GM12892 (cell line): ENCODE measurements at regions not wholly inside any gene's neighbourhood (a gene's known extent, or its start where the extent isn't known, plus 50 kb on each side); places are given as distances from the start of the nearest gene placed in this dataset.
"Not testable (repeated sequence)": the region's sequence is repeated elsewhere in the genome, so short reads cannot be mapped to it uniquely, and the experiment has no call there.

ENCODE experiments used
- DNase-seq: peaks from one replicate; pipeline ENCODE4 v3.0.0; 2011; ENCODE audit not compliant: insufficient read length
- FAIRE-seq: peaks from 2 replicates; lab custom pipeline; 2011; peaks lifted over from hg19 to GRCh38; lab: Jason Lieb, UNC
- POLR2A ChIP-seq: IDR thresholded peaks from 2 replicates; pipeline ENCODE4 v1.6.1; 2011; ENCODE audit warnings: low read depth, low read length, control low read depth
- POLR2AphosphoS5 ChIP-seq: IDR thresholded peaks from 2 replicates; pipeline ENCODE4 v1.6.1; 2011; ENCODE audit warnings: low read depth, low read length, control low read depth
- TAF1 ChIP-seq: IDR thresholded peaks from 2 replicates; pipeline ENCODE4 v1.6.1; 2011; ENCODE audit warnings: low read depth, mild to moderate bottlenecking, control low read depth, low read length, borderline replicate concordance

GRCh38 chr6:27667657-27668441, 194.9 kb upstream of the ZNF184 start:
- FAIRE-seq: no peak
- TF ChIP-seq POLR2A: no peak
- no peak for TF ChIP-seq POLR2AphosphoS5
- no peak for TF ChIP-seq TAF1

GRCh38 chr6:27667016-27667656, 194.2 kb upstream of the ZNF184 start:
- TF ChIP-seq TAF1: no peak
- TF ChIP-seq POLR2A: no peak
- no peak for FAIRE-seq
- no peak for DNase-seq

More at GRCh38 chr6:27667657-27668441, 194.9 kb upstream of the ZNF184 start:
- DNase-seq: no peak

- TF ChIP-seq POLR2A (no peak), POLR2AphosphoS5 (no peak), TAF1 (no peak)
- DNase-seq (no peak), FAIRE-seq (no peak)
These were observed 189.9 kb upstream of the ZNF184 start for GRCh38 chr6:27662769-27663168.

GRCh38 chr6:27662212-27662611, 189.3 kb upstream of the ZNF184 start:
- DNase-seq, FAIRE-seq: not testable (repeated sequence)

GRCh38 chr6:27653143-27653825, 180.4 kb upstream of the ZNF184 start:
- FAIRE-seq, DNase-seq: not testable (repeated sequence)

- FAIRE-seq: no peak
- TF ChIP-seq TAF1 (no peak), POLR2A (no peak), POLR2AphosphoS5 (no peak)
- no peak for DNase-seq
These were observed 178.4 kb upstream of the ZNF184 start for GRCh38 chr6:27651371-27651732.

- FAIRE-seq: no peak
- no peak for TF ChIP-seq POLR2AphosphoS5
- TF ChIP-seq POLR2A: no peak
- no peak for TF ChIP-seq TAF1
- no peak for DNase-seq
These were observed 177.9 kb upstream of the ZNF184 start for GRCh38 chr6:27650620-27651370.

- no peak for DNase-seq
- TF ChIP-seq POLR2A: no peak
- TF ChIP-seq POLR2AphosphoS5: no peak
- TF ChIP-seq TAF1: no peak
- FAIRE-seq: no peak
These were observed 171.6 kb upstream of the ZNF184 start for GRCh38 chr6:27644528-27644927.

GRCh38 chr6:27642744-27643456, 170.0 kb upstream of the ZNF184 start:
- DNase-seq (no peak), FAIRE-seq (no peak)
- TF ChIP-seq POLR2A (no peak), POLR2AphosphoS5 (no peak), TAF1 (no peak)

GRCh38 chr6:27635886-27636285, 163.0 kb upstream of the ZNF184 start:
- not testable (repeated sequence) for DNase-seq, FAIRE-seq

GRCh38 chr6:27633221-27633688, 160.3 kb upstream of the ZNF184 start:
- DNase-seq, FAIRE-seq: not testable (repeated sequence)

- DNase-seq (no peak), FAIRE-seq (no peak)
- no peak for TF ChIP-seq POLR2AphosphoS5
- no peak for TF ChIP-seq TAF1
- no peak for TF ChIP-seq POLR2A
These were observed 158.7 kb upstream of the ZNF184 start for GRCh38 chr6:27631609-27631916.
